ENCODE measurements at regions not wholly inside any gene's neighbourhood (a gene's known extent, or its start where the extent isn't known, plus 50 kb on each side); places are given as distances from the start of the nearest gene placed in this dataset.
"Not testable (repeated sequence)": the region's sequence is repeated elsewhere in the genome, so short reads cannot be mapped to it uniquely, and the experiment has no call there.

DNA sequence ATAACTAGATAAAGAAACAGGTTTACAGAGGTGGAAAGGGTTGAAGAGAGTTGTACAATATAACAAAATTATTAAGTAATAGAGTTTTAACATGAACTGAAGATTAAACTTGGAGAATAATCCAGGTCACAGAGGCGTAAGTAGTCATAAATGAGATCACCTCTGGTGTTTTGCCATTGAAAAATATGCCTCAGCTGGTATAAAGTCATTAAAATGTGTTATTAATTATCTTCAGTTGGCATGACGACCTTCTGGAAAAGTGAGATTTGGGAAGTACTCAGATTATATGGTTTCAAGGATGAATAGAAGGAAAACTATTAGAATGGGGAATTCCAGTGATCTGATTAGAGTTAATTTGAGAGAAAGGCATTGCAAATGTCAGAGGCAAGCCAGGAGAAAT is 237.5 kb upstream of the ANXA10 start:
- no peaks in the 10 kb centered on the region for H3K4me1 ChIP-seq (ENCODE audit: control insufficient read depth in 2 of 3, insufficient read depth in 2 of 3, low read depth in 1 of 3, low read length in 3 of 3)
- FAIRE-seq (no peak), DNase-seq (no peak)
- H3K9me3 ChIP-seq (ENCODE audit: control insufficient read depth in 2 of 3, insufficient read depth in 1 of 3, low read length in 3 of 3): no peaks in the 10 kb centered on the region
- H3K9ac ChIP-seq (ENCODE audit: low read length in 3 of 3): no peak overlapping the region
- H3K36me3 ChIP-seq (ENCODE audit: control insufficient read depth in 2 of 3, insufficient read depth in 3 of 3, low read length in 3 of 3): no peaks in the 10 kb centered on the region
- H3K27me3 ChIP-seq (ENCODE audit: control insufficient read depth, insufficient read depth, low read length): no peaks in the 10 kb centered on the region
- TF ChIP-seq, protein P1, sequence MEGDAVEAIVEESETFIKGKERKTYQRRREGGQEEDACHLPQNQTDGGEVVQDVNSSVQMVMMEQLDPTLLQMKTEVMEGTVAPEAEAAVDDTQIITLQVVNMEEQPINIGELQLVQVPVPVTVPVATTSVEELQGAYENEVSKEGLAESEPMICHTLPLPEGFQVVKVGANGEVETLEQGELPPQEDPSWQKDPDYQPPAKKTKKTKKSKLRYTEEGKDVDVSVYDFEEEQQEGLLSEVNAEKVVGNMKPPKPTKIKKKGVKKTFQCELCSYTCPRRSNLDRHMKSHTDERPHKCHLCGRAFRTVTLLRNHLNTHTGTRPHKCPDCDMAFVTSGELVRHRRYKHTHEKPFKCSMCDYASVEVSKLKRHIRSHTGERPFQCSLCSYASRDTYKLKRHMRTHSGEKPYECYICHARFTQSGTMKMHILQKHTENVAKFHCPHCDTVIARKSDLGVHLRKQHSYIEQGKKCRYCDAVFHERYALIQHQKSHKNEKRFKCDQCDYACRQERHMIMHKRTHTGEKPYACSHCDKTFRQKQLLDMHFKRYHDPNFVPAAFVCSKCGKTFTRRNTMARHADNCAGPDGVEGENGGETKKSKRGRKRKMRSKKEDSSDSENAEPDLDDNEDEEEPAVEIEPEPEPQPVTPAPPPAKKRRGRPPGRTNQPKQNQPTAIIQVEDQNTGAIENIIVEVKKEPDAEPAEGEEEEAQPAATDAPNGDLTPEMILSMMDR (IDR thresholded peaks at IDR 0.05; ENCODE audit: borderline replicate concordance, extremely low read depth, insufficient read depth): no peak
- intact Hi-C loops (cut with DNase I): no loop called here
- H3K4me3 ChIP-seq (ENCODE audit: low read length in 3 of 3): no peak overlapping the region
- no peak overlapping the region for H3K27ac ChIP-seq (ENCODE audit: low read depth in 2 of 2, low read length in 2 of 2)

DNA sequence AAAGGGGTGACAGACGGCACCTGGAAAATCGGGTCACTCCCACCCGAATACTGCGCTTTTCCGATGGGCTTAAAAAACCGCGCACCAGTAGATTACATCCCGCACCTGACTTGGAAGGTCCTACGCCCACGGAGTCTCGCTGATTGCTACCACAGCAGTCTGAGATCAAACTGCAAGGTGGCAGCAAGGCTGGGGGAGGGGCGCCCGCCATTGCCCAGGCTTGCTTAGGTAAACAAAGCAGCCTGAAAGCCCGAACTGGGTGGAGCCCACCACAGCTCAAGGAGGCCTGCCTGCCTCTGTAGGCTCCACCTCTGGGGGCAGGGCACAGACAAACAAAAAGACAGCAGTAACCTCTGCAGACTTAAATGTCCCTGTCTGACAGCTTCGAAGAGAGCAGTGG is 234.2 kb upstream of the ANXA10 start:
- H3K4me1 ChIP-seq (ENCODE audit: control insufficient read depth in 2 of 3, insufficient read depth in 2 of 3, low read depth in 1 of 3, low read length in 3 of 3); H3K27me3 ChIP-seq (ENCODE audit: control insufficient read depth, insufficient read depth, low read length); H3K4me3 ChIP-seq (ENCODE audit: low read length in 3 of 3); DNase-seq; H3K36me3 ChIP-seq (ENCODE audit: control insufficient read depth in 2 of 3, insufficient read depth in 3 of 3, low read length in 3 of 3); FAIRE-seq; H3K9ac ChIP-seq (ENCODE audit: low read length in 3 of 3); H3K9me3 ChIP-seq (ENCODE audit: control insufficient read depth in 2 of 3, insufficient read depth in 1 of 3, low read length in 3 of 3); intact Hi-C loops (cut with DNase I); H3K27ac ChIP-seq (ENCODE audit: low read depth in 2 of 2, low read length in 2 of 2): not testable (repeated sequence)

DNA sequence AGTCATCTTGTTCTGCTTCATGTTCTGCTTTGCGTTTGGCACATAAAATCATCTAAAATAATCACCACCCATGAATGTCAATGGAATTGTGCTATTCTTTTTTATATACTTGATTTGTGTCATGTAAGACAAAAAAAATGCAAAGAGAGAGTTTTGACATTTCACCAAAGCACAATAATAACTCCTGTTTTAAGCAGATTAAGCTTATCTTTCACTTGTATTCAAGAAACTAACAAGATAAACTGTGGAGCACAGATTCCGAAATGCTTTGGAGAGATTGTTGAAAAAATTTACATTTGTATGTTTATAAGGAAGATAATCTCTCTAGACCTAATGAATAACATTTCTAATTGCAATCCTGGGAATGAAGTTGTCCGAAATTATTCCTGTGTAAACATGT is 225.1 kb upstream of the ANXA10 start:
- H3K9me3 ChIP-seq (ENCODE audit: control insufficient read depth in 2 of 3, insufficient read depth in 1 of 3, low read length in 3 of 3): no peaks in the 10 kb centered on the region
- no peaks in the 10 kb centered on the region for H3K36me3 ChIP-seq (ENCODE audit: control insufficient read depth in 2 of 3, insufficient read depth in 3 of 3, low read length in 3 of 3)
- no peak overlapping the region for H3K27ac ChIP-seq (ENCODE audit: low read depth in 2 of 2, low read length in 2 of 2)
- H3K27me3 ChIP-seq (ENCODE audit: control insufficient read depth, insufficient read depth, low read length): no peaks in the 10 kb centered on the region
- TF ChIP-seq, protein P1 (IDR thresholded peaks at IDR 0.05; ENCODE audit: borderline replicate concordance, extremely low read depth, insufficient read depth): no peak
- intact Hi-C loops (cut with DNase I): no loop called here
- H3K4me3 ChIP-seq (ENCODE audit: low read length in 3 of 3): no peak overlapping the region
- no peak for DNase-seq
- no peaks in the 10 kb centered on the region for H3K4me1 ChIP-seq (ENCODE audit: control insufficient read depth in 2 of 3, insufficient read depth in 2 of 3, low read depth in 1 of 3, low read length in 3 of 3)
- no peak for FAIRE-seq
- H3K9ac ChIP-seq (ENCODE audit: low read length in 3 of 3): no peak overlapping the region

DNA sequence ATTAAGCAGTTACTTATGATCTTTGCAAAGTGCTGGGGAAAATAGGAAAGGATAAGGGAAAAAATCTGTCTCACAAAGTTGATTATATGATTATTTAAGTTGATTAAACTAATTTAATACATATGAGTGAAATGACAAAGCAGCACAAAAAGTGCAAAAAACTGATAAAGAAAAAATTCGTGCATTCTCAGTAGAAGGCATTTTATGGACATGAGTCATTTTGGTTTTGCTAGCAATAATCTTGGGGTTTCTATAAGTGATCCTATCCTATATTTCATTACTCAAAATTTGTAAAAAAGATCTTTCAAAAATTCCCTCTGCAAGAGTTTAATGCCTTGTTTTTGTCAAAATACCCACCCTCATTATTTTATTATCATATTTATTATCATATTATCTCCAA is 224.2 kb upstream of the ANXA10 start:
- Histone ChIP-seq H3K4me3 (ENCODE audit: low read length in 3 of 3) (no peak overlapping the region), H3K36me3 (ENCODE audit: control insufficient read depth in 2 of 3, insufficient read depth in 3 of 3, low read length in 3 of 3) (no peaks in the 10 kb centered on the region), H3K9me3 (ENCODE audit: control insufficient read depth in 2 of 3, insufficient read depth in 1 of 3, low read length in 3 of 3) (no peaks in the 10 kb centered on the region), H3K4me1 (ENCODE audit: control insufficient read depth in 2 of 3, insufficient read depth in 2 of 3, low read depth in 1 of 3, low read length in 3 of 3) (no peaks in the 10 kb centered on the region), H3K9ac (ENCODE audit: low read length in 3 of 3) (no peak overlapping the region), H3K27me3 (ENCODE audit: control insufficient read depth, insufficient read depth, low read length) (no peaks in the 10 kb centered on the region), H3K27ac (ENCODE audit: low read depth in 2 of 2, low read length in 2 of 2) (no peak overlapping the region)
- intact Hi-C loops (cut with DNase I): no loop called here
- DNase-seq (no peak), FAIRE-seq (no peak)
- TF ChIP-seq, protein P1 (IDR thresholded peaks at IDR 0.05; ENCODE audit: borderline replicate concordance, extremely low read depth, insufficient read depth): no peak

Measured in kidney (tissue), 13 donors.